ENCODE measurements at regions not wholly inside any gene's neighbourhood (a gene's known extent, or its start where the extent isn't known, plus 50 kb on each side); places are given as distances from the start of the nearest gene placed in this dataset.

GRCh38 chr4:136699905-136700304, 832.4 kb downstream of the PCDH18 start:
- no peak overlapping the region for H3K4me3 ChIP-seq
- no peak overlapping the region for H3K4me2 ChIP-seq
- TF ChIP-seq ELK1 (IDR thresholded peaks at IDR 0.05; ENCODE audit: low read depth, low read length) (no peak), HES2 (IDR thresholded peaks at IDR 0.05) (no peak), EHMT2 (IDR thresholded peaks at IDR 0.05; ENCODE audit: low read depth) (no peak), HMGXB4 (CRISPR knock-in tag; IDR thresholded peaks at IDR 0.05; ENCODE audit: borderline replicate concordance) (no peak), EHF (CRISPR knock-in tag; IDR thresholded peaks at IDR 0.05) (no peak), EP300 (IDR thresholded peaks at IDR 0.05) (no peak), CHD2 (IDR thresholded peaks at IDR 0.05; ENCODE audit: low read length, partially characterized antibody) (no peak), HDAC2 (IDR thresholded peaks at IDR 0.05) (no peak), POLR2A (IDR thresholded peaks at IDR 0.05; ENCODE audit: low read length) (no peak), CBX2 (IDR thresholded peaks at IDR 0.05; ENCODE audit: borderline replicate concordance, low read depth) (no peak), CTCF (IDR thresholded peaks at IDR 0.05) (no peak), BCL3 (IDR thresholded peaks at IDR 0.05) (no peak), CBX8 (IDR thresholded peaks at IDR 0.05) (no peak)
- WGBS (ENCODE audit: missing lambda C conversion rate), result 53% methylated on average over 3 of the region's 3 CpGs
- no peak for DNase-seq (ENCODE audit: low read depth in 1 of 2, low spot score in 1 of 2)
- no peak for ATAC-seq
- H3K9me3 ChIP-seq, result no peaks in the 10 kb centered on the region
- H3K4me1 ChIP-seq, result no peaks in the 10 kb centered on the region
- CTCF ChIA-PET, result no interaction called here
- H3K27ac ChIP-seq, result no peak overlapping the region
- FAIRE-seq, result no peak
- POLR2A ChIA-PET, result no interaction called here

- 25% methylated on average over 3 of the region's 3 CpGs for WGBS (ENCODE audit: missing lambda C conversion rate)
- ChIA-PET CTCF (no interaction called here), POLR2A (no interaction called here)
- Histone ChIP-seq H3K4me3 (no peak overlapping the region), H3K27ac (no peak overlapping the region), H3K4me2 (no peak overlapping the region), H3K4me1 (no peaks in the 10 kb centered on the region), H3K9me3 (no peaks in the 10 kb centered on the region)
- ATAC-seq (no peak), DNase-seq (ENCODE audit: low read depth in 1 of 2, low spot score in 1 of 2) (no peak), FAIRE-seq (no peak)
- no peak for TF ChIP-seq CTCF (IDR thresholded peaks at IDR 0.05)
- no peak for TF ChIP-seq BCL3 (IDR thresholded peaks at IDR 0.05)
- TF ChIP-seq CBX2 (IDR thresholded peaks at IDR 0.05; ENCODE audit: borderline replicate concordance, low read depth), result no peak
- no peak for TF ChIP-seq ZFP36 (IDR thresholded peaks at IDR 0.05; ENCODE audit: borderline replicate concordance, partially characterized antibody)
- TF ChIP-seq POLR2AphosphoS2 (conservative IDR thresholded peaks at IDR 0.05; ENCODE audit: low read length), result no peak
These were observed 840.7 kb downstream of the PCDH18 start for GRCh38 chr4:136691607-136692006.

Data from A549 (cell line).